HEK293 (cell line): ENCODE measurements at regions not wholly inside any gene's neighbourhood (a gene's known extent, or its start where the extent isn't known, plus 50 kb on each side); places are given as distances from the start of the nearest gene placed in this dataset.

Experiments used
- REST ChIP-seq: fragments of 450-650 bp; formaldehyde crosslinking; IDR thresholded peaks from 2 replicates; pipeline ENCODE4 v1.5.1; 2016; ENCODE audit warnings: missing biosample characterization, missing genetic modification characterization
- ZBTB44 ChIP-seq: fragments of 450-650 bp; IDR thresholded peaks from 2 replicates; pipeline ENCODE4 v1.5.1; 2018; ENCODE audit warnings: missing biosample characterization, mild to moderate bottlenecking, missing genetic modification characterization
- ZNF404 ChIP-seq: fragments of 450-650 bp; formaldehyde crosslinking; IDR thresholded peaks from 2 replicates; pipeline ENCODE4 v1.5.1; 2017; ENCODE audit warnings: missing biosample characterization, missing genetic modification characterization

GRCh38 chr9:78515108-78515507 is 218.2 kb downstream of the PSAT1 start:
- TF ChIP-seq ZNF404 (tag by site-specific recombination), result no peak
- TF ChIP-seq ZBTB44 (tag by site-specific recombination), result no peak
- TF ChIP-seq REST, result no peak
